ENCODE measurements at regions not wholly inside any gene's neighbourhood (a gene's known extent, or its start where the extent isn't known, plus 50 kb on each side); places are given as distances from the start of the nearest gene placed in this dataset.

DNA sequence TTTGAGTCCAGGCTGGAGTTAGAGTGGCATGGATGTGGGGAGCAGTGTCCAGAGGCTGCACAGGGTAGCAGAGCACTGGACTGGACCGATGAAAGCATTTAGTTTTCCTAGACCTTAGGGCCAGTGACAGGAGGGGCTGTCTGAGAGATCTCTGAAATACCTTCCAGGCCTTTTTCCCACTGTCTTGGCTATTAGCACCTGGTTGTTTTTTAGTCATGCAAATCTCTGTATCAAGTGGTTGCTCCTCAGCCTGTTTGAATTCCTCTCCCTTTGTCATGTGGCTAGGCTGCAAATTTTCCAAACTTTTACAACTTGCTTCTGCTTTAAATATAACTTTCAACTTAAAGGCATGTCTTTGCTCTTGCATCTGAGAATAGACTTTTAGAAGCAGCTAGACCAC is 504.3 kb upstream of the VSTM2A start:
- H3K18ac ChIP-seq (ENCODE audit: low read depth, low read length): no peak overlapping the region
- H3K9me3 ChIP-seq (ENCODE audit: control insufficient read depth, insufficient read depth, low read length): peaks cover 6% of the 10 kb centered on the region; the same call in 1 of the 2 replicates
- no peak overlapping the region for H3K4me2 ChIP-seq (ENCODE audit: low read depth, low read length)
- H3K9ac ChIP-seq (ENCODE audit: low read depth, low read length): no peak overlapping the region
- ChIA-PET POLR2A (ENCODE audit: unreplicated experiment) (no interaction called here), CTCF (no interaction called here)
- intact Hi-C loops (cut with micrococcal nuclease) (no loop called here), in situ Hi-C loops (cut with MboI; ENCODE audit: low sequenced_read_pairs) (no loop called here), dilution Hi-C loops (cut with HindIII; ENCODE audit: low sequenced_read_pairs, unreplicated experiment) (no loop called here)
- H3K9me1 ChIP-seq (ENCODE audit: insufficient read depth, low read length): no peaks in the 10 kb centered on the region
- no peak overlapping the region for H2BK120ac ChIP-seq (ENCODE audit: low read depth, low read length)
- DNase-seq (no peak), ATAC-seq (ENCODE audit: low read depth) (no peak)
- no peaks in the 10 kb centered on the region for H3K36me3 ChIP-seq (ENCODE audit: control insufficient read depth, insufficient read depth, low read length)
- BruUV-seq (replicated peaks): no TSS peak
- H3K4ac ChIP-seq (ENCODE audit: low read depth, low read length): no peak overlapping the region
- no peak overlapping the region for H4K8ac ChIP-seq (ENCODE audit: low read depth in 2 of 2, low read length in 2 of 2)
- H2BK5ac ChIP-seq (ENCODE audit: low read depth, low read length, poor library complexity, severe bottlenecking): no peak overlapping the region
- H2BK15ac ChIP-seq (ENCODE audit: low read depth, low read length): no peak overlapping the region
- H4K20me1 ChIP-seq (ENCODE audit: insufficient read depth, low read length): no peaks in the 10 kb centered on the region
- WGBS, 2 experiments (ENCODE audit: extremely low coverage in 2 of 2, insufficient read length in 1 of 2): no CpG with 5 or more reads among the region's 1 CpG
- no peak overlapping the region for H3K56ac ChIP-seq (ENCODE audit: extremely low read depth, insufficient read depth, low read length)
- no peak overlapping the region for H3K14ac ChIP-seq (replicated peaks; ENCODE audit: low read depth, low read length)
- H4K5ac ChIP-seq (ENCODE audit: low read depth, low read length): no peak overlapping the region
- H3K4me3 ChIP-seq (ENCODE audit: insufficient read depth, low read depth, low read length): no peak overlapping the region
- no peak overlapping the region for H2AK5ac ChIP-seq (ENCODE audit: low read depth, low read length)
- TF ChIP-seq MAZ (IDR thresholded peaks at IDR 0.05; ENCODE audit: borderline replicate concordance, low read depth, low read length) (no peak), ELK1 (IDR thresholded peaks at IDR 0.05; ENCODE audit: borderline replicate concordance, low read depth, low read length) (no peak), FOS (IDR thresholded peaks at IDR 0.05; ENCODE audit: low read depth, low read length) (no peak)
- H3K23ac ChIP-seq (ENCODE audit: low read depth, low read length): no peak overlapping the region
- no peaks in the 10 kb centered on the region for H3K4me1 ChIP-seq (ENCODE audit: control insufficient read depth, insufficient read depth, low read length)
- H2BK20ac ChIP-seq (ENCODE audit: low read depth, low read length): no peak overlapping the region
- H4K91ac ChIP-seq (ENCODE audit: insufficient read depth, low read depth, low read length): no peak overlapping the region
- no peak overlapping the region for H3K27ac ChIP-seq (ENCODE audit: insufficient read depth, low read length)
- no peaks in the 10 kb centered on the region for H3K27me3 ChIP-seq (ENCODE audit: control insufficient read depth, insufficient read depth, low read length)
- H2AFZ ChIP-seq (replicated peaks; ENCODE audit: low read length, poor library complexity): no peak overlapping the region
- H2AK9ac ChIP-seq (replicated peaks; ENCODE audit: low read depth, low read length, poor library complexity): no peak overlapping the region
- no peaks in the 10 kb centered on the region for H3K79me1 ChIP-seq (ENCODE audit: low read depth in 1 of 2, low read length in 2 of 2)
